AG10803 (cell line): ENCODE measurements at regions not wholly inside any gene's neighbourhood (a gene's known extent, or its start where the extent isn't known, plus 50 kb on each side); places are given as distances from the start of the nearest gene placed in this dataset.
A peak's percentile ranks its signal among the peaks of the same experiment; 100 is the strongest.

ENCODE experiments used
- DNase-seq: peaks from one replicate; pipeline ENCODE4 v3.0.0; 2010; ENCODE audit warnings: low read depth
- H3K4me3 ChIP-seq: 2 replicates; pipeline ENCODE4 v1.5.1; 2011; ENCODE audit warnings: mild to moderate bottlenecking, low read length, control low read depth
- CTCF ChIP-seq: conservative IDR thresholded peaks from 2 replicates; pipeline ENCODE4 v1.5.1; 2011; ENCODE audit warnings: mild to moderate bottlenecking, low read length, control low read depth, inconsistent platforms

GRCh38 chr2:8099267-8099582 is 582.6 kb upstream of the ID2 start:
- no peak for TF ChIP-seq CTCF
- no peak overlapping the region for H3K4me3 ChIP-seq
- no peak for DNase-seq

GRCh38 chr2:8101614-8102277 is 580.1 kb upstream of the ID2 start:
- TF ChIP-seq CTCF: no peak

GRCh38 chr2:8102470-8102869 is 579.4 kb upstream of the ID2 start:
- TF ChIP-seq CTCF: no peak
- no peak for DNase-seq

More at GRCh38 chr2:8101614-8102277, 580.1 kb upstream of the ID2 start:
- DNase-seq: no peak
- H3K4me3 ChIP-seq: no peak overlapping the region

GRCh38 chr2:8103085-8103708 is 578.7 kb upstream of the ID2 start:
- DNase-seq: peak; percentile 70
- H3K4me3 ChIP-seq: no peak overlapping the region
- TF ChIP-seq CTCF: no peak

More at GRCh38 chr2:8102470-8102869, 579.4 kb upstream of the ID2 start:
- no peak overlapping the region for H3K4me3 ChIP-seq

GRCh38 chr2:8107150-8107549 is 574.7 kb upstream of the ID2 start:
- no peak for DNase-seq
- no peak for TF ChIP-seq CTCF
- no peak overlapping the region for H3K4me3 ChIP-seq

- H3K4me3 ChIP-seq: no peak overlapping the region
- TF ChIP-seq CTCF: no peak
- no peak for DNase-seq
Measured at GRCh38 chr2:8107621-8108378, 574.1 kb upstream of the ID2 start.

- no peak for DNase-seq
- TF ChIP-seq CTCF: no peak
- no peak overlapping the region for H3K4me3 ChIP-seq
Measured at GRCh38 chr2:8110716-8111115, 571.1 kb upstream of the ID2 start.
